IMR-90 (cell line): ENCODE measurements at regions not wholly inside any gene's neighbourhood (a gene's known extent, or its start where the extent isn't known, plus 50 kb on each side); places are given as distances from the start of the nearest gene placed in this dataset.

Source experiments
- ATAC-seq: fragments of 200-7000 bp; cut with Tn5 transposase; 2 replicates; pipeline ENCODE4 v1.9.1; 2020; ENCODE audit warnings: low read depth, mild to moderate bottlenecking, moderate library complexity
- BruUV-seq: library from RNA; stranded (reverse); fragments of 400-500 nt; replicated peaks from 2 replicates; lab custom pipeline; 2021; lab: Mats Ljungman, UMichigan
- CTCF ChIA-PET: fragments of 300-600 bp; formaldehyde crosslinking; extraction: SDS; loops from one replicate; lab custom pipeline; 2021; ENCODE audit warnings: antibody characterized with exemption; lab: Yijun Ruan, JAX
- POLR2A ChIA-PET: fragments of 300-600 bp; sonication (Branson Sonifier 250); formaldehyde crosslinking; loops from one replicate; lab custom pipeline; 2022; ENCODE audit warnings: antibody characterized with exemption; ENCODE audit not compliant: unreplicated experiment; lab: Charles Lee
- DNase-seq: peaks from one replicate; pipeline ENCODE4 v3.0.0; 2013
- H2AFZ ChIP-seq: replicated peaks from 2 replicates; pipeline ENCODE3; 2013; ENCODE audit warnings: low read length, mild to moderate bottlenecking; ENCODE audit not compliant: poor library complexity
- H2AK5ac ChIP-seq: 2 replicates; pipeline ENCODE4 v1.6.1; 2013; ENCODE audit warnings: low read depth, low read length, inconsistent platforms
- H2AK9ac ChIP-seq: replicated peaks from 2 replicates; pipeline ENCODE3; 2013; ENCODE audit warnings: mild to moderate bottlenecking, low read depth, low read length, moderate library complexity; ENCODE audit not compliant: poor library complexity
- H2BK120ac ChIP-seq: 2 replicates; pipeline ENCODE4 v1.6.1; 2013; ENCODE audit warnings: low read depth, low read length, inconsistent platforms
- H2BK15ac ChIP-seq: 3 replicates; pipeline ENCODE4 v1.6.1; 2013; ENCODE audit warnings: low read depth, low read length, inconsistent platforms
- H2BK20ac ChIP-seq: 2 replicates; pipeline ENCODE4 v1.6.1; 2013; ENCODE audit warnings: low read depth, mild to moderate bottlenecking, inconsistent platforms, low read length, moderate library complexity
- H2BK5ac ChIP-seq: 2 replicates; pipeline ENCODE4 v1.6.1; 2013; ENCODE audit warnings: mild to moderate bottlenecking, low read depth, low read length, inconsistent platforms; ENCODE audit not compliant: poor library complexity, severe bottlenecking
- H3K14ac ChIP-seq: replicated peaks from 2 replicates; pipeline ENCODE4 v1.6.1; 2013; ENCODE audit warnings: low read depth, low read length, inconsistent platforms
- H3K18ac ChIP-seq: 2 replicates; pipeline ENCODE4 v1.6.1; 2013; ENCODE audit warnings: low read depth, low read length, control low read depth
- H3K23ac ChIP-seq: 2 replicates; pipeline ENCODE4 v1.6.1; 2013; ENCODE audit warnings: low read depth, low read length, inconsistent platforms
- H3K27ac ChIP-seq: 2 replicates; pipeline ENCODE4 v1.5.1; 2013; ENCODE audit warnings: mild to moderate bottlenecking, control low read depth, low read length; ENCODE audit not compliant: insufficient read depth
- H3K27me3 ChIP-seq: 2 replicates; pipeline ENCODE4 v1.6.1; 2013; ENCODE audit warnings: low read length; ENCODE audit not compliant: control insufficient read depth, insufficient read depth
- H3K36me3 ChIP-seq: 2 replicates; pipeline ENCODE4 v1.6.1; 2013; ENCODE audit warnings: low read length, mixed read lengths; ENCODE audit not compliant: control insufficient read depth, insufficient read depth
- H3K4ac ChIP-seq: 2 replicates; pipeline ENCODE4 v1.6.1; 2013; ENCODE audit warnings: low read depth, low read length, inconsistent platforms
- H3K4me1 ChIP-seq: 2 replicates; pipeline ENCODE4 v1.6.1; 2013; ENCODE audit warnings: low read length, mixed read lengths; ENCODE audit not compliant: control insufficient read depth, insufficient read depth
- H3K4me2 ChIP-seq: 2 replicates; pipeline ENCODE4 v1.6.1; 2013; ENCODE audit warnings: low read depth, mild to moderate bottlenecking, control low read depth, low read length, moderate library complexity
- H3K4me3 ChIP-seq: 2 replicates; pipeline ENCODE4 v1.5.1; 2013; ENCODE audit warnings: low read depth, mild to moderate bottlenecking, control low read depth, low read length, moderate library complexity; ENCODE audit not compliant: insufficient read depth
- H3K56ac ChIP-seq: 2 replicates; pipeline ENCODE4 v1.6.1; 2013; ENCODE audit warnings: low read length, inconsistent platforms; ENCODE audit not compliant: insufficient read depth; ENCODE audit errors: extremely low read depth
- H3K79me1 ChIP-seq, 2 experiments: 2 replicates each; pipeline ENCODE4 v1.6.1; 2013; ENCODE audit warnings: low read length in 2 of 2, inconsistent platforms in 1 of 2, low read depth in 1 of 2
- H3K9ac ChIP-seq: 2 replicates; pipeline ENCODE4 v1.6.1; 2013; ENCODE audit warnings: low read depth, low read length, control low read depth
- H3K9me1 ChIP-seq: 2 replicates; pipeline ENCODE4 v1.6.1; 2013; ENCODE audit warnings: low read length, inconsistent platforms; ENCODE audit not compliant: insufficient read depth
- H3K9me3 ChIP-seq: 2 replicates; pipeline ENCODE4 v1.6.1; 2013; ENCODE audit warnings: low read length; ENCODE audit not compliant: control insufficient read depth, insufficient read depth
- H4K20me1 ChIP-seq: 2 replicates; pipeline ENCODE4 v1.6.1; 2013; ENCODE audit warnings: low read length, inconsistent platforms; ENCODE audit not compliant: insufficient read depth
- H4K5ac ChIP-seq: 2 replicates; pipeline ENCODE4 v1.6.1; 2013; ENCODE audit warnings: mild to moderate bottlenecking, low read depth, low read length, control low read depth
- H4K8ac ChIP-seq, 2 experiments: 2 replicates each; pipeline ENCODE4 v1.6.1; 2013; ENCODE audit warnings: low read depth in 2 of 2, low read length in 2 of 2, control low read depth in 1 of 2, inconsistent platforms in 1 of 2
- H4K91ac ChIP-seq: 2 replicates; pipeline ENCODE4 v1.6.1; 2013; ENCODE audit warnings: low read depth, low read length, inconsistent platforms; ENCODE audit not compliant: insufficient read depth
- BHLHE40 ChIP-seq: fragments of 150-350 bp; IDR thresholded peaks from 2 replicates; pipeline ENCODE4 v1.6.1; 2016; ENCODE audit warnings: mild to moderate bottlenecking, low read depth, low read length
- CEBPB ChIP-seq: IDR thresholded peaks from 2 replicates; pipeline ENCODE4 v1.6.1; 2012; ENCODE audit warnings: low read depth, low read length, improper control_type of control experiment
- CHD1 ChIP-seq: IDR thresholded peaks from 2 replicates; pipeline ENCODE4 v1.6.1; 2012; ENCODE audit warnings: low read depth, low read length, improper control_type of control experiment
- ELK1 ChIP-seq: fragments of 150-350 bp; IDR thresholded peaks from 2 replicates; pipeline ENCODE4 v1.6.1; 2016; ENCODE audit warnings: low read depth, mild to moderate bottlenecking, low read length, moderate library complexity, borderline replicate concordance
- FOS ChIP-seq: fragments of 150-350 bp; IDR thresholded peaks from 2 replicates; pipeline ENCODE4 v1.6.1; 2016; ENCODE audit warnings: low read depth, low read length
- MAFK ChIP-seq: IDR thresholded peaks from 2 replicates; pipeline ENCODE4 v1.6.1; 2012; ENCODE audit warnings: low read depth, low read length, improper control_type of control experiment
- MAZ ChIP-seq: IDR thresholded peaks from 2 replicates; pipeline ENCODE4 v1.6.1; 2012; ENCODE audit warnings: low read depth, mild to moderate bottlenecking, low read length, improper control_type of control experiment, moderate library complexity, borderline replicate concordance
- MXI1 ChIP-seq: IDR thresholded peaks from 2 replicates; pipeline ENCODE4 v1.6.1; 2012; ENCODE audit warnings: low read depth, mild to moderate bottlenecking, low read length, moderate library complexity, borderline replicate concordance
- NFE2L2 ChIP-seq: fragments of 150-350 bp; IDR thresholded peaks from 2 replicates; pipeline ENCODE4 v1.6.1; 2016; ENCODE audit warnings: low read depth, mild to moderate bottlenecking, low read length
- POLR2A ChIP-seq: IDR thresholded peaks from 2 replicates; pipeline ENCODE4 v1.6.1; 2012; ENCODE audit warnings: mild to moderate bottlenecking, low read depth, low read length
- RAD21 ChIP-seq: IDR thresholded peaks from 2 replicates; pipeline ENCODE4 v1.6.1; 2012; ENCODE audit warnings: low read length, improper control_type of control experiment
- RCOR1 ChIP-seq: IDR thresholded peaks from 2 replicates; pipeline ENCODE4 v1.6.1; 2012; ENCODE audit warnings: mild to moderate bottlenecking, low read length, improper control_type of control experiment; ENCODE audit not compliant: insufficient replicate concordance
- RFX5 ChIP-seq: IDR thresholded peaks from 2 replicates; pipeline ENCODE4 v1.8.0; 2012; ENCODE audit warnings: low read depth, mild to moderate bottlenecking, low read length, moderate library complexity
- SMC3 ChIP-seq: fragments of 150-350 bp; IDR thresholded peaks from 2 replicates; pipeline ENCODE4 v1.6.1; 2016; ENCODE audit warnings: low read depth, mild to moderate bottlenecking, antibody characterized with exemption, low read length, moderate library complexity
- USF2 ChIP-seq: fragments of 150-350 bp; IDR thresholded peaks from 2 replicates; pipeline ENCODE4 v1.6.1; 2017; ENCODE audit warnings: mild to moderate bottlenecking, antibody characterized with exemption, low read length, low read depth
- WGBS, 2 experiments: methylation state at CpG; one replicate each; pipeline versions ENCODE4 v1.1.5 to v1.1.7; 2013; ENCODE audit warnings: missing lambda C conversion rate in 2 of 2; ENCODE audit not compliant: insufficient read length in 1 of 2; ENCODE audit errors: extremely low coverage in 2 of 2; 5-methylcytosine and 5-hydroxymethylcytosine counted together
- dilution Hi-C: fragments of 300-500 bp; cut with HindIII; formaldehyde crosslinking; loops from one replicate; pipeline ENCODE4 v1.14.3; 2018; ENCODE audit warnings: low sequenced_read_pairs; ENCODE audit not compliant: unreplicated experiment
- in situ Hi-C: fragments of 300-500 bp; cut with MboI; formaldehyde crosslinking; loops from 3 replicates; pipeline ENCODE4 v1.14.3; 2019; ENCODE audit warnings: low sequenced_read_pairs, inconsistent platforms, mixed read lengths
- intact Hi-C: fragments of 100-400 bp; cut with micrococcal nuclease; formaldehyde crosslinking; loops from 2 replicates; pipeline ENCODE4 v1.10.0; 2022
- TF ChIP-seq, protein P1 (sequence below): conservative IDR thresholded peaks from 2 replicates; pipeline ENCODE4 v1.5.1; 2012; ENCODE audit warnings: mild to moderate bottlenecking, low read depth, low read length, improper control_type of control experiment

GRCh38 chr4:81580346-81580993, 108.8 kb upstream of the RASGEF1B start:
- H3K9me3 ChIP-seq = no peaks in the 10 kb centered on the region
- no peak overlapping the region for H2AK5ac ChIP-seq
- ChIA-PET POLR2A (no interaction called here), CTCF (no interaction called here)
- H3K9me1 ChIP-seq = no peaks in the 10 kb centered on the region
- no peak overlapping the region for H3K27ac ChIP-seq
- ATAC-seq (no peak), DNase-seq (no peak)
- H3K23ac ChIP-seq = no peak overlapping the region
- no peak overlapping the region for H2BK20ac ChIP-seq
- H3K4me3 ChIP-seq = no peak overlapping the region
- H4K8ac ChIP-seq = no peak overlapping the region
- H3K9ac ChIP-seq = no peak overlapping the region
- no peak overlapping the region for H2AFZ ChIP-seq
- BruUV-seq = no TSS peak
- H3K18ac ChIP-seq = no peak overlapping the region
- dilution Hi-C loops = no loop called here
- no peaks in the 10 kb centered on the region for H3K4me1 ChIP-seq
- H4K5ac ChIP-seq = no peak overlapping the region
- H3K79me1 ChIP-seq = no peaks in the 10 kb centered on the region
- WGBS, 2 experiments = 88% methylated on average over 12 of the region's 26 CpGs; no CpG with 5 or more reads in 1 of the 2 experiments
- in situ Hi-C loops = no loop called here
- no peak for TF ChIP-seq CEBPB
- no peak for TF ChIP-seq BHLHE40
- no peak for TF ChIP-seq RFX5
- no peak for TF ChIP-seq POLR2A
- TF ChIP-seq SMC3 = no peak
- no peak for TF ChIP-seq MAFK
- TF ChIP-seq FOS = no peak
- no peak for TF ChIP-seq CHD1
- no peak for TF ChIP-seq RCOR1
- no peak for TF ChIP-seq RAD21
- TF ChIP-seq MAZ = no peak
- no peak for TF ChIP-seq ELK1
- no peak for TF ChIP-seq NFE2L2
- no peak for TF ChIP-seq USF2
- TF ChIP-seq MXI1 = no peak
- TF ChIP-seq, protein P1, sequence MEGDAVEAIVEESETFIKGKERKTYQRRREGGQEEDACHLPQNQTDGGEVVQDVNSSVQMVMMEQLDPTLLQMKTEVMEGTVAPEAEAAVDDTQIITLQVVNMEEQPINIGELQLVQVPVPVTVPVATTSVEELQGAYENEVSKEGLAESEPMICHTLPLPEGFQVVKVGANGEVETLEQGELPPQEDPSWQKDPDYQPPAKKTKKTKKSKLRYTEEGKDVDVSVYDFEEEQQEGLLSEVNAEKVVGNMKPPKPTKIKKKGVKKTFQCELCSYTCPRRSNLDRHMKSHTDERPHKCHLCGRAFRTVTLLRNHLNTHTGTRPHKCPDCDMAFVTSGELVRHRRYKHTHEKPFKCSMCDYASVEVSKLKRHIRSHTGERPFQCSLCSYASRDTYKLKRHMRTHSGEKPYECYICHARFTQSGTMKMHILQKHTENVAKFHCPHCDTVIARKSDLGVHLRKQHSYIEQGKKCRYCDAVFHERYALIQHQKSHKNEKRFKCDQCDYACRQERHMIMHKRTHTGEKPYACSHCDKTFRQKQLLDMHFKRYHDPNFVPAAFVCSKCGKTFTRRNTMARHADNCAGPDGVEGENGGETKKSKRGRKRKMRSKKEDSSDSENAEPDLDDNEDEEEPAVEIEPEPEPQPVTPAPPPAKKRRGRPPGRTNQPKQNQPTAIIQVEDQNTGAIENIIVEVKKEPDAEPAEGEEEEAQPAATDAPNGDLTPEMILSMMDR = no peak
- no peak overlapping the region for H3K14ac ChIP-seq
- H2BK5ac ChIP-seq = no peak overlapping the region
- no peak overlapping the region for H4K91ac ChIP-seq
- no peaks in the 10 kb centered on the region for H3K36me3 ChIP-seq
- H3K56ac ChIP-seq = no peak overlapping the region
- no peaks in the 10 kb centered on the region for H4K20me1 ChIP-seq
- no peak overlapping the region for H3K4me2 ChIP-seq
- no peak overlapping the region for H3K4ac ChIP-seq
- intact Hi-C loops = no loop called here
- no peak overlapping the region for H2AK9ac ChIP-seq
- no peaks in the 10 kb centered on the region for H3K27me3 ChIP-seq
- H2BK15ac ChIP-seq = no peak overlapping the region
- H2BK120ac ChIP-seq = no peak overlapping the region
